Activated CD8-positive, alpha-beta memory T cell treated with anti-CD3 and anti-CD28 coated beads, Interleukin-2, amount 10 ng/mL, durations not matched to agents 7 days and 5 days (primary cell): ENCODE measurements at regions not wholly inside any gene's neighbourhood (a gene's known extent, or its start where the extent isn't known, plus 50 kb on each side); places are given as distances from the start of the nearest gene placed in this dataset.

Experiments
- ATAC-seq: fragments of 150-1000 bp; cut with Tn5 transposase; one replicate; pipeline ENCODE4 v1.10.0; 2021; ENCODE audit warnings: moderate library complexity
- CTCF ChIA-PET: fragments of 350-600 bp; sonication (Branson Sonifier 250); formaldehyde crosslinking; loops from one replicate; lab custom pipeline; 2021; ENCODE audit warnings: antibody characterized with exemption; lab: Charles Lee
- DNase-seq: peaks from one replicate; pipeline ENCODE4 v3.0.0-alpha.2; 2020
- H3K27ac Mint-ChIP-seq: one replicate; pipeline ENCODE4 v1.8.0; 2021; ENCODE audit warnings: mild to moderate bottlenecking, mixed read lengths
- H3K27me3 Mint-ChIP-seq: one replicate; pipeline ENCODE4 v1.8.0; 2021; ENCODE audit warnings: mixed read lengths
- H3K36me3 Mint-ChIP-seq: one replicate; pipeline ENCODE4 v1.8.0; 2021; ENCODE audit warnings: mild to moderate bottlenecking, mixed read lengths
- H3K4me1 Mint-ChIP-seq: one replicate; pipeline ENCODE4 v1.8.0; 2021; ENCODE audit warnings: mixed read lengths
- H3K4me3 Mint-ChIP-seq: one replicate; pipeline ENCODE4 v1.8.0; 2021; ENCODE audit warnings: mild to moderate bottlenecking, moderate library complexity, mixed read lengths
- H3K9me3 Mint-ChIP-seq: one replicate; pipeline ENCODE4 v1.8.0; 2022; ENCODE audit warnings: low read depth, mixed read lengths

- no peak overlapping the region for H3K27ac Mint-ChIP-seq
- H3K4me3 Mint-ChIP-seq: no peak overlapping the region
- H3K9me3 Mint-ChIP-seq: no peaks in the 10 kb centered on the region
- DNase-seq: no peak
- CTCF ChIA-PET: interaction anchor here (0.6 to 3.0 kb wide), 2 partner anchors 10 to 785 kb away, joined by 3 to 18 read pairs; a partner anchor contains a TSS
- no peak for ATAC-seq
- H3K36me3 Mint-ChIP-seq: peaks cover 2% of the 10 kb centered on the region
- H3K27me3 Mint-ChIP-seq: no peaks in the 10 kb centered on the region
- peaks cover 5% of the 10 kb centered on the region for H3K4me1 Mint-ChIP-seq
These were observed 104.1 kb upstream of the BTN3A2 start for GRCh38 chr6:26260725-26261490.

DNA sequence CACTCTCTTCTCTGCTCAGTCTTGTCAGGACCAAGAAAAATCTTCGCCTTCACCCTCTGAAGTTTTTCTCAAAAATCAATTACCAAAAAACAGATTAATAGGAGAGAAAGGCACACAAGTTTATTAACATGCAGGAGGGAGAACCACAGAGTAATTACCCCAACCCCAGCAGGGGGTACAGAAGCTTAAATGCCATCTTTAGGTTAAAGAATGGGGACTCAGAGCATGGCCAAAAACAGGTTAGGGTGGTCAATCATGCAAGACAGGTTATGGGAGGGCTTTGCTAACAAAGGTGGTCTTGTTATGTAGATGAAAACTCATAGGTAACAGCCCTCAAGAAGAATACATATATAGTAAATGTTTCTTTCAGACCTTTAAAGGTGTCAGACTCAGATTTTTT, 100.5 kb upstream of the BTN3A2 start:
- H3K27ac Mint-ChIP-seq: no peak overlapping the region
- no peak overlapping the region for H3K4me3 Mint-ChIP-seq
- no peaks in the 10 kb centered on the region for H3K36me3 Mint-ChIP-seq
- no peak for DNase-seq
- ATAC-seq: no peak
- CTCF ChIA-PET: no interaction called here
- no peaks in the 10 kb centered on the region for H3K9me3 Mint-ChIP-seq
- H3K27me3 Mint-ChIP-seq: no peaks in the 10 kb centered on the region
- H3K4me1 Mint-ChIP-seq: peaks cover 14% of the 10 kb centered on the region

DNA sequence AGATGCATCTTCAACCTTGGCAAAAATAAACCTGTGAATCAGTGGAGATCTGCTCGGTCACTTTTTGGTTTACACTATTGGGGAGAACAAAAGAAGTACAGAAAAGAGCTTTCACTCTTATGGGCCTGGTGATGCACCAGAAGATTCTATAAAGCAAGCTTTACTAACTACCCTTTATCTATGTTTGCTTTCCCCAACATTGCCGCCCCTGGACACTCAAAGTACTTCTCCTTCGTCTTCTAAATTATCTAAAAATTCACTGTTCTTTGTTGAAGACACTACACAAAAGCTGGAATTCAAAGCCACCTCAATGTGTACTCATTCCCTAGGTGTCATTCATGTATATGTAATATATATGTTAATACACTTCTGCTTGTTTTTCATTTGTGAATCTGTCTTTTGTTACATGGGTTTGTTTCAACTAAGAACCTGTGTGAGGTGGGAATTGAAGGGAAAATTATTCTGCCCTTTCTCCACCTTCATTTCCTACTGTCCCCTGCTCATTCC, 97.9 kb upstream of the BTN3A2 start:
- Mint-ChIP-seq H3K36me3 (no peaks in the 10 kb centered on the region), H3K9me3 (no peaks in the 10 kb centered on the region), H3K4me3 (no peak overlapping the region), H3K4me1 (peaks cover 26% of the 10 kb centered on the region), H3K27me3 (no peaks in the 10 kb centered on the region), H3K27ac (no peak overlapping the region)
- DNase-seq: no peak
- CTCF ChIA-PET: interaction anchor here (0.7 to 2.2 kb wide), 4 partner anchors 11 to 329 kb away, joined by 3 to 12 read pairs (median 4); a partner anchor contains a TSS
- ATAC-seq: no peak

DNA sequence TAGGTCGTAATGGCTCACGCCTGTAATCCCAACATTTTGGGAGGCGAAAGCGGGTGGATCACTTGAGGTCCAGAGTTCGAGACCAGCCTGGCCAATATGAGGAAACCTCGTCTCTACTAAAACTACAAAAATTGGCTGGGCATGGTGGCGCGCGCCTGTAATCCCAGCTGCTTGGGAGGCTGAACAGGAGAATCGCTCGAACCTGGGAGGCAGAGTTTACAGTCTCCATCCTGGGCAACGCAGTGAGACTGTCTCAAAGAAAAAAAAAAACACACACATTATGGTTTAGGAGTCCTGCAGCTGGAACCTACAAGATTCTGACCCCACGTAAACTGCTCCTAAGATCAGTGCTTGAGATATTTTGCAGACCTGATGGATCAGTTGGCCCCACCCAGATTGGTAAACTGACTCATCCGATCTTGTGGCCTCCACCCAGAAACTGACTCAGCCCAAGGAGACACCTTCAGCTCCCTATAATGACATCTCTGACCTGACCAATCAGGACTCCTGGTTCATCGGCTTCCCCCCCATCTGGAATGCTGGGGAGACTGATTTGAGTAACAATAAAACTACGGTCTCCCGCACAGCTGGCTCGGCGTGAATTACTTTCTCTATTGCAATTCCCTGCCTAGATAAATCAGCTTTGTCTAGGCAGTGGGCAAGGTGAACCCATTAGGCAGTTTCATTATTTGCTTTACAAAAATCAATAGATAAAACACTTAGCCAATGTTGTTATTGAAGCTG, 96.2 kb upstream of the BTN3A2 start:
- no peaks in the 10 kb centered on the region for H3K9me3 Mint-ChIP-seq
- ATAC-seq (peak; percentile 4), DNase-seq (peak; percentile 82)
- H3K4me1 Mint-ChIP-seq: peaks cover 26% of the 10 kb centered on the region
- no peaks in the 10 kb centered on the region for H3K27me3 Mint-ChIP-seq
- H3K27ac Mint-ChIP-seq: no peak overlapping the region
- no peaks in the 10 kb centered on the region for H3K36me3 Mint-ChIP-seq
- CTCF ChIA-PET: interaction anchor here (0.7 to 7.2 kb wide), 4 partner anchors 18 to 109 kb away, joined by 3 to 68 read pairs (median 11); a partner anchor contains a TSS
- no peak overlapping the region for H3K4me3 Mint-ChIP-seq

DNA sequence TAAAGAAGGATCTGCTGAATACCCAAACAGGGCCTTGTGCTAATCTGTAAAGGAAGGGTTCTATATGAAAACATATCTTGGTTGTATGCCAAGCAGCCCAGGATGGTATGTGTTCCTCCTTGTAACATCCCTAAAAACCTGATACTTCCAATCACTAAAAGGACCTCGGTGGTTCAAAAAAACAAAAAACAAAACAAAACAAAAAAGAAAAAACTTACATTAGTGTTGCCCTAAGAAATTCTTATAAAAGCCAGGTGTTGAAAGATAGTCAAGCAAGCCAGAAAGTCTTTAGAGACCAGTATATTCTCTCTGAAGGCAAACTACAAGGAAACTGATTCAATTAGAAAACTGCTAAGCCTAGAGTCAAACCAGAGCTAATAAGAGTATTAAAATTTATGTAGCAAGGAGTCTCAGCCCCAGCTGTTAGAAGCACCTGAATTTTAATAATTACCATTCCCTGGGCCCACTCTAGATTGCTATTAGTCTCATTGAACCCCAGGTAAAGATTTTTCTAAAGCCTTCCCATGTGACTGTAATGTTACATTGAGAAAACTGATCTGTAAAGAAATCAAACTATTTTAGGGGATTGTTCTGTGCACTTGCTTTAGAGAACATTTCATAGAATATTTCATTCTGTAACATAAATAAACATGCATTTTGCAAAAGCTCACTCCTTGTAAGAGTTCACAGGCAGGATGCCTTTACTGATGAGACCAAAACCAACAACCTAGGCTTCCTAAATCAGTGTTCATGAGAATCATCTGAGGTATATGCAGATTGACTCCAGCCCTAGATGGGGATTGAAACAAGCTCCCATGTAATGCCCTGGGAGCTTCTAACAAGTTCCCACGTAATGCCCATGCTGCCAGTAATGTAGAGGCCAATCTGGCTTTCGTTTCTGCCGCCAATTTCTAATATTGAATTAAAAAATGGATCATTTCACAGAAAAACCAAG, 95.2 kb upstream of the BTN3A2 start:
- no peaks in the 10 kb centered on the region for H3K27me3 Mint-ChIP-seq
- ATAC-seq (no peak), DNase-seq (peak; percentile 46)
- peaks cover 26% of the 10 kb centered on the region for H3K4me1 Mint-ChIP-seq
- H3K4me3 Mint-ChIP-seq: no peak overlapping the region
- no peaks in the 10 kb centered on the region for H3K9me3 Mint-ChIP-seq
- no peaks in the 10 kb centered on the region for H3K36me3 Mint-ChIP-seq
- CTCF ChIA-PET: interaction anchor here (0.8 to 7.2 kb wide), 11 partner anchors 15 to 300 kb away, joined by 3 to 68 read pairs (median 4); a partner anchor contains a TSS
- H3K27ac Mint-ChIP-seq: no peak overlapping the region

GRCh38 chr6:26270486-26270861, 94.5 kb upstream of the BTN3A2 start:
- Mint-ChIP-seq H3K4me3 (no peak overlapping the region), H3K4me1 (peaks cover 30% of the 10 kb centered on the region), H3K36me3 (no peaks in the 10 kb centered on the region), H3K27ac (no peak overlapping the region), H3K9me3 (no peaks in the 10 kb centered on the region), H3K27me3 (no peaks in the 10 kb centered on the region)
- ATAC-seq (no peak), DNase-seq (peak; percentile 63)
- CTCF ChIA-PET: interaction anchor here (0.8 to 7.2 kb wide), 11 partner anchors 14 to 299 kb away, joined by 3 to 68 read pairs (median 4); a partner anchor contains a TSS

DNA sequence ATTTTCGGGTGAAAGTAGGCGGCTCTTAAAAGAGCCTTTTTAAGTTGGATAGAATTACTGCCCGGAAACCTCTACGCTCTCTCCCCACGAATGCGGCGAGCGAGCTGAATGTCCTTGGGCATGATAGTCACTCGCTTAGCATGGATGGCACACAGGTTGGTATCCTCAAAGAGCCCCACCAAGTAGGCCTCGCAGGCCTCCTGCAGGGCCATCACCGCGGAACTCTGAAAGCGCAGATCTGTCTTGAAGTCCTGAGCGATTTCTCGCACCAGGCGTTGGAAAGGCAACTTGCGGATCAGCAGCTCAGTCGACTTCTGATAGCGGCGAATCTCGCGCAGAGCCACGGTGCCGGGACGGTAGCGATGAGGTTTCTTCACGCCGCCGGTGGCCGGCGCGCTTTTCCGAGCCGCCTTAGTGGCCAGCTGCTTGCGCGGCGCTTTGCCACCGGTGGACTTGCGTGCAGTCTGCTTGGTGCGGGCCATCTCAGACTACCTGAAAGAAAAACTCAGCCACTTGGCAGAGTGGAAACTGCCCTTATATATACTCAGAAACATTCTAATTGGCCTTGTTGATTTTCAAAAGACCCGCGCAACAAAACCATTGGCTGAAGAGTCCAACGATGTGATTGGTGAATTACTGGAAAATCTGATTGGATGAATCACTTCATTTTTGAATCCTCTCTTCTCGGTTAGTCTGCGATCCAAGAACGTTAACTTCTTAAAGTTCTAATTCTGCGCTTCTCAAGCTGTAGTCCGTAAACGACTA, 93.9 kb upstream of the BTN3A2 start:
- no peak overlapping the region for H3K27ac Mint-ChIP-seq
- H3K36me3 Mint-ChIP-seq: no peaks in the 10 kb centered on the region
- CTCF ChIA-PET: interaction anchor here (0.7 to 7.2 kb wide), 12 partner anchors 14 to 282 kb away, joined by 3 to 68 read pairs (median 4); a partner anchor contains a TSS
- ATAC-seq (peak; percentile 49), DNase-seq (peak; percentile 91)
- no peaks in the 10 kb centered on the region for H3K27me3 Mint-ChIP-seq
- H3K4me3 Mint-ChIP-seq: no peak overlapping the region
- H3K4me1 Mint-ChIP-seq: peaks cover 37% of the 10 kb centered on the region
- H3K9me3 Mint-ChIP-seq: no peaks in the 10 kb centered on the region

DNA sequence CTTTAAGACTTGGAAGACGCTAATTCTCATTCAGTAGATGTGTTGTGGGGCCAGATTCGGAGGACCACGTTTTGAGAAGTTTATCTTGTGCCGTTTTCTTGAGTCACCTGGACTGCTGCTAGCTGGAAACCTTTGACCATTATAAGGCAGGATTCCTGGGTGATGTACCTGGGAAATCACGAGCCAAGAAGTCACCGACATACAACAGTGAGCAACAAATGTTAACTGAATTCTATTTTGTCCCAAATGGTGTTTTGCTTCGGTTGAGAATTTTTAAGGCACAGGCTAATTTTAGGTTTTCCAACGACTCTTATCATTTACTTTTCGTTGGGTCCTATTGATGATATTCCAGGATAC, 93.4 kb upstream of the BTN3A2 start:
- DNase-seq: no peak
- CTCF ChIA-PET: interaction anchor here (0.7 to 7.2 kb wide), 8 partner anchors 13 to 282 kb away, joined by 3 to 68 read pairs (median 4); a partner anchor contains a TSS
- H3K27ac Mint-ChIP-seq: no peak overlapping the region

DNA sequence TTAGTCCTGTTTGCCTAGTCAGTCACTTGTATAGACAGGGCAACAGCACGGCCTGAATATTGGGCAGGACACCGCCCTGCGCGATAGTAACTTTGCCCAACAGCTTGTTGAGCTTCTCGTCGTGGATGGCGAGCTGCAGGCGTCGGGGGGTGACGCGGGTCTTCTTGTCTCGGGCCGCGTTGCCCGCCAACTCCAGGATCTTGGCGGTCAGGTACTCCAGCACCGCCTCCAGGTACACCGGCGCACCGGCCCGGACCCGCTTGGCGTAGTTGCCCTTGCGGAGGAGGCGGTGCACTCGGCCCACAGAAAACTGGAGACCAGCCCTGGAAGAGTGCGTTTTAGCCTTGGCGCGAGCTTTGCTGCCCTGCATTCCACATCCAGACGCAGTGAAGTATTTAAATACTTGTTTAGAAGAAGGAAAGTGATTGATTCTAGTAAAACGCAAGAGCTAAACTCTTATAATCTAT, 92.8 kb upstream of the BTN3A2 start:
- H3K27ac Mint-ChIP-seq: no peak overlapping the region
- no peak overlapping the region for H3K4me3 Mint-ChIP-seq
- no peaks in the 10 kb centered on the region for H3K9me3 Mint-ChIP-seq
- peak; percentile 5 for ATAC-seq
- H3K4me1 Mint-ChIP-seq: peaks cover 43% of the 10 kb centered on the region
- H3K27me3 Mint-ChIP-seq: no peaks in the 10 kb centered on the region
- DNase-seq: peak; percentile 78
- CTCF ChIA-PET: interaction anchor here (0.7 to 7.2 kb wide), 14 partner anchors 13 to 874 kb away, joined by 3 to 68 read pairs (median 3); a partner anchor contains a TSS
- H3K36me3 Mint-ChIP-seq: no peaks in the 10 kb centered on the region

More for the DNA sequence above, 93.4 kb upstream of the BTN3A2 start:
- ATAC-seq: no peak
- Mint-ChIP-seq H3K9me3 (no peaks in the 10 kb centered on the region), H3K27me3 (no peaks in the 10 kb centered on the region), H3K4me1 (peaks cover 40% of the 10 kb centered on the region), H3K36me3 (no peaks in the 10 kb centered on the region), H3K4me3 (no peak overlapping the region)

DNA sequence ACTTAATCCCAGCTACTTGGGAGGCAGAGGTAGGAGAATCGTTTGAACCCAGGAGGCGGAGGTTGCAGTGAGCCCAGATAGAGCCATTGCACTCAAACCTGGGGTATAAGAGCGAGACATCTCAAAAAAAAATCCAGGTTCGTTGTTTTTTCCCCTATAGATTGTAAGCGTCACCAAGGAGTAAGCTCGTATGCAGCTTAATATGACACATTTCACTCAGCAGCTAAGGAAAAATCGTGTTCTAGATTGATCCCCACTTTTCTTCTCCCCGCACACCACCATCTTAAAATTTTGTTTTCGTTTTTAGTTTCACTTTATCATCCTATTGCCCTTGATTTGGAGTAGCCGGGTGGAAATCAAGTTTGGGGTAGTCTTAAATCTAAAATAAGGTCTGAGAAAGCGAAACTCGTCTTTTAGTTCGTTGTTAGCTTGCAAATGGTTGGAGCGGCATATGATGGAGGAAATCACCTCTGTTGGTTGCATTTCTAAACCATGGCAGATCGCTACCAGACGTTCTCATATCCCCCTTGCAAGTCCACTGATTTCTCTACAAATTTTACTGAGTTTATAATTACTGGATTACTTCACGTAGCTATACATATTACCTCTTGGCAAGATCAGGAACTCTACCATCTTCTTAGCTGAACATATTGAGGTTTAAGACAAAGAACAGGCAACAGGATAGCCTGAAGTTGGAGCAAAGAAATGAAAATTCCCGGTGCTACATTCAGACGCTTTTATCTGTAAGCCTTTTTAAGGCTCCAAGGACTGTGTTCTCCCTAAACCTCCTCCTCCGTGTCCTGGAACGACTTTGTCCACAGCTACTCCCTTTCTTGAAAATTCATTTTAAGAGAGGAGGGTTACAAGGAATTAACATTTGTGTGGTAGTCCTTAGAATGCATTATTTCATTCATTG, 91.1 kb upstream of the BTN3A2 start:
- CTCF ChIA-PET: interaction anchor here (0.6 to 7.2 kb wide), 13 partner anchors 11 to 270 kb away, joined by 3 to 68 read pairs (median 3); a partner anchor contains a TSS
- no peak overlapping the region for H3K4me3 Mint-ChIP-seq
- peak; percentile 2 for ATAC-seq
- H3K4me1 Mint-ChIP-seq: peaks cover 34% of the 10 kb centered on the region
- peak; percentile 55 for DNase-seq
- no peaks in the 10 kb centered on the region for H3K9me3 Mint-ChIP-seq
- H3K36me3 Mint-ChIP-seq: peaks cover 2% of the 10 kb centered on the region
- H3K27me3 Mint-ChIP-seq: no peaks in the 10 kb centered on the region
- no peak overlapping the region for H3K27ac Mint-ChIP-seq

GRCh38 chr6:26275663-26276062, 89.3 kb upstream of the BTN3A2 start:
- Mint-ChIP-seq H3K27me3 (no peaks in the 10 kb centered on the region), H3K36me3 (peaks cover 2% of the 10 kb centered on the region), H3K9me3 (no peaks in the 10 kb centered on the region), H3K27ac (no peak overlapping the region), H3K4me3 (no peak overlapping the region), H3K4me1 (peaks cover 21% of the 10 kb centered on the region)
- no peak for DNase-seq
- no peak for ATAC-seq
- CTCF ChIA-PET: interaction anchor here (3.3 to 7.2 kb wide), 2 partner anchors 9 to 25 kb away, joined by 33 to 68 read pairs; a partner anchor contains a TSS
